ENCODE measurements at regions not wholly inside any gene's neighbourhood (a gene's known extent, or its start where the extent isn't known, plus 50 kb on each side); places are given as distances from the start of the nearest gene placed in this dataset.

DNA sequence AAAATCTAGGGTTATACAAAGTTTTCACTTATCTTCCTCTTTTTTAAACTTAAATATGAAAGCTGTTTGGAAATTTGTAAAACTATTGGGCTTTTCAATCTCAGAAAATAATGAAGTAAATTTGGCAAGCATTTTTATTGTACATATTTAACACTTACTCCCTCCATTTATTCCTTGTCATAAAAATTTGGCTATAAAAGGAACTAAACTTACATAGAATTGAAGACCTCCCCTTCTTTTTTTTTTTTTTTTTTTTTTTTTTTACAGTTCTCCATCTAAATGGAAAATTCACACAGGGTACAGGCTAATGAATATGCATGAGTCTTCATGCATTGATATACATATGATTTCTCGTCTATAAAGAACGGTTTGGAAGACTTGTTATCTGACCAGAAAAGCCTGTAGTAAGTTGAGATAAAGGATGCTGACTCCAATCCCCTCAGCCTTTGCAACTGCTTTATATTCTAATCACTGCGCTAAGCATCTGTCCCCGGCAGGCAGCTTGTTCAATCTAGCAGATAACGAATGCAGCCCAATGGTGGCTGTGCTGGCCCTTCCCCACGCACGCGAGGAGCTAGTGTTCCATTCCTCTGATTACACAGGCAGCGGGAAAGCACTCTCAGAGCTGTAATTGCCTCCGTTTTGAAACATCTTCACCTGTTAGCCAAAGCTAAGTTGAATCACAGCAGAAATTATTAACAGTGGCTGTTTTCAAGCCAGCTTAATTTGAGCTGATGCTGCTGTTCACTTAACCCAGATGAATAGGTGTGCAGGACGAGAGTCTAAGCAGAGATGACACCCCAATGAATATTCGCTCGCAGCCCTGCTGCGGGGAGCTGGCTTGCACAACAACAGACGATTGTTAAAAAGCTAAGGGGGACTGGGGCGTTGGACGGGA lies 453.8 kb upstream of the ZNF608 start:
- Histone ChIP-seq H3K36me3 (no peaks in the 10 kb centered on the region), H3K9me3 (no peaks in the 10 kb centered on the region), H3K27ac (peak overlapping the region in 1 of 2 donors; percentile 29), H3K4me1 (peaks cover 0 to 4% of the 10 kb centered on the region in 2 donors), H3K27me3 (no peaks in the 10 kb centered on the region), H3K4me3 (peak overlapping the region in 1 of 2 donors; percentile 25)
- DNase-seq, result peak; percentile 18 to 19
- TF ChIP-seq, protein P1, sequence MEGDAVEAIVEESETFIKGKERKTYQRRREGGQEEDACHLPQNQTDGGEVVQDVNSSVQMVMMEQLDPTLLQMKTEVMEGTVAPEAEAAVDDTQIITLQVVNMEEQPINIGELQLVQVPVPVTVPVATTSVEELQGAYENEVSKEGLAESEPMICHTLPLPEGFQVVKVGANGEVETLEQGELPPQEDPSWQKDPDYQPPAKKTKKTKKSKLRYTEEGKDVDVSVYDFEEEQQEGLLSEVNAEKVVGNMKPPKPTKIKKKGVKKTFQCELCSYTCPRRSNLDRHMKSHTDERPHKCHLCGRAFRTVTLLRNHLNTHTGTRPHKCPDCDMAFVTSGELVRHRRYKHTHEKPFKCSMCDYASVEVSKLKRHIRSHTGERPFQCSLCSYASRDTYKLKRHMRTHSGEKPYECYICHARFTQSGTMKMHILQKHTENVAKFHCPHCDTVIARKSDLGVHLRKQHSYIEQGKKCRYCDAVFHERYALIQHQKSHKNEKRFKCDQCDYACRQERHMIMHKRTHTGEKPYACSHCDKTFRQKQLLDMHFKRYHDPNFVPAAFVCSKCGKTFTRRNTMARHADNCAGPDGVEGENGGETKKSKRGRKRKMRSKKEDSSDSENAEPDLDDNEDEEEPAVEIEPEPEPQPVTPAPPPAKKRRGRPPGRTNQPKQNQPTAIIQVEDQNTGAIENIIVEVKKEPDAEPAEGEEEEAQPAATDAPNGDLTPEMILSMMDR (IDR thresholded peaks at IDR 0.05), result no peak
- TF ChIP-seq POLR2A (IDR thresholded peaks at IDR 0.05), result no peak
- intact Hi-C loops (cut with DNase I; ENCODE audit: low total_unique reads), result no loop called here

DNA sequence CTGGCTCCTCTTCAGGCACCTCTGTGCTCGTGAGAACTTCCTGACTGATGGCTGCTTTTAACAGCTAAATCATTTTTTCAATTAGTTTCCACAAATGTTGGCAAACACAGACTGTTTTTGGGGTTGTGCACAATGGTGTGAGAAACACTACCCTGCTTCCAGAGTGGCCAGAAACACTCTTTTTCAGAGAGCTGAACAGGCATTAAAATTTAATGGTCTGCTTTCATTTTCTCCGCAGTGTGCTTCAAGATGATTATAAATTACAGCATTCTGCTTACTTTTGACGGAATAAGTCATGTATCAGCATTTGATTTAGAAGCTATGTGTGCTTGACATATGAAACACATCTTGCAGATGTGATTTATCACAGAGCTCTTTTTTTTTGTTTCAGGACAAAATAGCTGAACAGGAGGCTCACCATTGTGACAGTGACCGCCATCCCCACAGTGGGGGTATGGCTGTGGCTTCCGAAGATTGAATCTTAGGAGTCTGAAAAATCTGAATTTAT lies 454.5 kb upstream of the ZNF608 start:
- Histone ChIP-seq H3K27me3 (no peaks in the 10 kb centered on the region), H3K4me3 (peak overlapping the region in 1 of 2 donors; percentile 25), H3K27ac (peak overlapping the region in 1 of 2 donors; percentile 29), H3K9me3 (no peaks in the 10 kb centered on the region), H3K36me3 (no peaks in the 10 kb centered on the region), H3K4me1 (peaks cover 0 to 4% of the 10 kb centered on the region in 2 donors)
- no peak for TF ChIP-seq POLR2A (IDR thresholded peaks at IDR 0.05)
- TF ChIP-seq, protein P1 (IDR thresholded peaks at IDR 0.05), result no peak
- no peak for DNase-seq
- intact Hi-C loops (cut with DNase I; ENCODE audit: low total_unique reads), result no loop called here

DNA sequence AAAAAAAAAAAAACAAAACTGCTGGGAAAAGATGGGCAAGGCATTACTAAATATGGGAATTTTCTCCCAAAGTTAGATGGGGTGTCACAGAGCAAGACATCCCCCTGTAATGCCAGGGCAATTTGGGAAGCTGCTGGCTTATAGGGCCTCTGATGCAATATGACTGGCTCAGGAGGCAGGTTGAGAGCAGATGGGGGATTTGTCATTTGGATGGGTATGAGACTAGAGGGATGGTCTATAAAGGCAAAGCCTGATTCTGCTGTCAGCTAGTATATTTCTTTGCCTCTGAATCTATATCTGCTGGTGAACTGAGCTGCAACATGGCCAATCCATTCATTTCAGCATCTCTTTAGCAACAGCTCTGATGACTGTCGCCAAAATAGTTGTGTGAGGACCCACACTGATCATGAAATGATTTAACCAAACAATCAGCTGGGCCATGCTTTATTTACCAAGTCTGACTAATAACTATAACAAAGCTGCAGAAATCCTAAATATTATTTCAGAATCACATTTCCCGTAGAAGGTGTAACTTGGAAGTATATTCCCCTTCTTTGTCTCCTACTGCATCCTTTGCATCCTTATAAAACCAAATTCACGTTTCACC lies 455.1 kb upstream of the ZNF608 start:
- intact Hi-C loops (cut with DNase I; ENCODE audit: low total_unique reads), result no loop called here
- H3K4me3 ChIP-seq, result no peak overlapping the region

DNA sequence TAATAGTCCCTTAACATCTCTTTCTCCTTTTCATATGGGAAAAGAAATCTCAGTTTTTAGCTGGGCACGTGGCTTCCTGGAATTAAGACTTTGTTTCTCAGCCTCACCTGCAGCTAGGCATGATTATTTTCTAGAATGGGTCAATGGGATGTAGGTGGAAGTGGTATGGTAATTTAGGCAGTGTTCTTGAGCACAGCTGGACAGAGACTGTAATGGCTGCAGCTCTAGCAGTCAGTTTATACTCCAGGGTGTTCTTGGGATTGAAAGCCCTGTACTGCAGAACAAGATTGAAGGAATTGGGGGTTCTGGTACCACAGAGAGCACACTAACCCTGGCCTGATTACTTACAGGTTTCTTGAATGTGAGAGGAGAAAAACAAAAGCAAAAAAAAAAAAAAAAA lies 455.9 kb upstream of the ZNF608 start:
- DNase-seq, result no peak
- TF ChIP-seq, protein P1 (IDR thresholded peaks at IDR 0.05), result no peak
- no peak for TF ChIP-seq POLR2A (IDR thresholded peaks at IDR 0.05)
- H3K4me3 ChIP-seq, result no peak overlapping the region
- no peaks in the 10 kb centered on the region for H3K9me3 ChIP-seq
- H3K4me1 ChIP-seq, result peaks cover 0 to 4% of the 10 kb centered on the region in 2 donors
- H3K27ac ChIP-seq, result peak overlapping the region in 1 of 2 donors; percentile 21
- intact Hi-C loops (cut with DNase I; ENCODE audit: low total_unique reads), result no loop called here
- no peaks in the 10 kb centered on the region for H3K27me3 ChIP-seq
- no peaks in the 10 kb centered on the region for H3K36me3 ChIP-seq

More for the DNA sequence above, 455.1 kb upstream of the ZNF608 start:
- no peak for DNase-seq
- Histone ChIP-seq H3K27me3 (no peaks in the 10 kb centered on the region), H3K27ac (peak overlapping the region in 1 of 2 donors; percentile 29), H3K4me1 (peaks cover 0 to 4% of the 10 kb centered on the region in 2 donors), H3K36me3 (no peaks in the 10 kb centered on the region), H3K9me3 (no peaks in the 10 kb centered on the region)
- TF ChIP-seq, protein P1 (IDR thresholded peaks at IDR 0.05), result no peak
- TF ChIP-seq POLR2A (IDR thresholded peaks at IDR 0.05), result no peak
